NCI-H2107 (cell line): ENCODE measurements at regions not wholly inside any gene's neighbourhood (a gene's known extent, or its start where the extent isn't known, plus 50 kb on each side); places are given as distances from the start of the nearest gene placed in this dataset.
A peak's percentile ranks its signal among the peaks of the same experiment; 100 is the strongest.

Experiments used
- DNase-seq: peaks from one replicate; lab custom pipeline; 2025; lab: John Stamatoyannopoulos, UW

GRCh38 chr14:54312166-54312801 lies 84.5 kb upstream of the CDKN3 start:
- DNase-seq: no peak

GRCh38 chr14:54314365-54315104 lies 82.3 kb upstream of the CDKN3 start:
- DNase-seq: no peak

- DNase-seq: no peak
Measured at GRCh38 chr14:54316652-54317051, 80.2 kb upstream of the CDKN3 start.

GRCh38 chr14:54317391-54317790 lies 79.4 kb upstream of the CDKN3 start:
- DNase-seq: no peak

- no peak for DNase-seq
Measured at GRCh38 chr14:54322246-54322645, 74.6 kb upstream of the CDKN3 start.

- DNase-seq: no peak
Measured at GRCh38 chr14:54322701-54323337, 74.0 kb upstream of the CDKN3 start.

GRCh38 chr14:54325766-54326165 lies 71.0 kb upstream of the CDKN3 start:
- no peak for DNase-seq

- peak; percentile 47 for DNase-seq
Measured at GRCh38 chr14:54329082-54329695, 67.6 kb upstream of the CDKN3 start.

GRCh38 chr14:54330876-54331275 lies 65.9 kb upstream of the CDKN3 start:
- DNase-seq: no peak

GRCh38 chr14:54331516-54331915 lies 65.3 kb upstream of the CDKN3 start:
- DNase-seq: no peak

- DNase-seq: no peak
Measured at GRCh38 chr14:54332490-54332889, 64.3 kb upstream of the CDKN3 start.

- DNase-seq: no peak
Measured at GRCh38 chr14:54333511-54333910, 63.3 kb upstream of the CDKN3 start.

GRCh38 chr14:54335569-54336155 lies 61.1 kb upstream of the CDKN3 start:
- no peak for DNase-seq

GRCh38 chr14:54337314-54337713 lies 59.5 kb upstream of the CDKN3 start:
- DNase-seq: no peak

- no peak for DNase-seq
Measured at GRCh38 chr14:54338696-54339317, 58.0 kb upstream of the CDKN3 start.

- DNase-seq: no peak
Measured at GRCh38 chr14:54339771-54340170, 57.0 kb upstream of the CDKN3 start.

GRCh38 chr14:54342806-54343205 lies 54.0 kb upstream of the CDKN3 start:
- no peak for DNase-seq

GRCh38 chr14:54343272-54344121 lies 53.3 kb upstream of the CDKN3 start:
- DNase-seq: peak; percentile 90

- DNase-seq: no peak
Measured at GRCh38 chr14:54344445-54344844, 52.4 kb upstream of the CDKN3 start.

- no peak for DNase-seq
Measured at GRCh38 chr14:54346257-54346656, 50.5 kb upstream of the CDKN3 start.
